ENCODE measurements at regions not wholly inside any gene's neighbourhood (a gene's known extent, or its start where the extent isn't known, plus 50 kb on each side); places are given as distances from the start of the nearest gene placed in this dataset.

GRCh38 chr5:176733406-176734262 lies 76.7 kb upstream of the UNC5A start:
- DNase-seq = no peak

- DNase-seq = no peak
Measured at GRCh38 chr5:176734756-176735342, 75.5 kb upstream of the UNC5A start.

- DNase-seq = no peak
Measured at GRCh38 chr5:176735383-176736265, 74.7 kb upstream of the UNC5A start.

GRCh38 chr5:176736301-176736930 lies 73.9 kb upstream of the UNC5A start:
- DNase-seq = no peak

GRCh38 chr5:176736931-176737745 lies 73.2 kb upstream of the UNC5A start:
- DNase-seq = no peak

GRCh38 chr5:176737746-176738636 lies 72.4 kb upstream of the UNC5A start:
- no peak for DNase-seq

- DNase-seq = no peak
Measured at GRCh38 chr5:176738637-176739250, 71.6 kb upstream of the UNC5A start.

- DNase-seq = no peak
Measured at GRCh38 chr5:176739461-176740051, 70.8 kb upstream of the UNC5A start.

- no peak for DNase-seq
Measured at GRCh38 chr5:176740131-176740701, 70.1 kb upstream of the UNC5A start.

- no peak for DNase-seq
Measured at GRCh38 chr5:176740702-176741496, 69.5 kb upstream of the UNC5A start.

GRCh38 chr5:176741561-176742211 lies 68.7 kb upstream of the UNC5A start:
- no peak for DNase-seq

GRCh38 chr5:176742246-176743105 lies 67.9 kb upstream of the UNC5A start:
- no peak for DNase-seq

- DNase-seq = no peak
Measured at GRCh38 chr5:176743136-176743861, 67.1 kb upstream of the UNC5A start.

- no peak for DNase-seq
Measured at GRCh38 chr5:176743868-176744583, 66.3 kb upstream of the UNC5A start.

- DNase-seq = no peak
Measured at GRCh38 chr5:176744584-176744965, 65.8 kb upstream of the UNC5A start.
